ENCODE measurements at regions not wholly inside any gene's neighbourhood (a gene's known extent, or its start where the extent isn't known, plus 50 kb on each side); places are given as distances from the start of the nearest gene placed in this dataset.

DNA sequence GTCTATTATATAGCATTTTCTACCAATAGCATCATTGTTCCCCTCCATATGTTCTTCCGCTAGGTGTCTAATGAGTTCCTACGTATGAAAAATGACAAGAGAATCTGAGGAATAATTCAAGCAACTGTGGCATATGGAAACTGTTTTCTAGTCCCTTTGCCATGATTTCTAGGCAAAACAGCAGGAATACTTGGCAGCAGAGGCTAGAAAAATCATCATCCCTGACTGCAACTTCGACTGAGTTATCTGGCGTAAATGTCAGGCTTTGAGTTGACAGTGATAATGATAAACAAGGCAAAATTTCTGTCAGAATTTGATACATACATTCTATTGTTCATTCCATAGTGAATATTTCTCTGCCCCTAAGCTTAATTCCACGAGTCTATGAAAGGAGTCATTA, 572.8 kb upstream of the USP15 start:
- no peak for DNase-seq

DNA sequence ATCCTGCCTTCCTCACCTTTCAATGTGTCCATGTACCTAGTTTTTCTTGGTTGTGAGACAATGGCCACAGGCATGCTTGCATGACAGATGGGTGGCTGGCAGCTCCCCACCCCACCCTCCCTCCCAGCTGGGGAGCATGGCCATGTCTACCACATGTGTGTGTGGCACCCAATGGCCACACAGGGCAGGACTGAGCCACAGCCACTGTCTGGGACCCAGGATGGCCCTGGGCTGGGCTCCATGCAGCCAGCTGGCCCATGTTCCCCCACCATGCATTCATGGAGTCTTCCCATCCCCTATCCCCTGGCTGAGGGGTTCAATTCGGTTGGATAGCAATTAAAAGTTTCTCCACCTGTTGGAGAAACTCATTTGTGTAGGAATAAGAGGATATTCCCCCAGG, 566.0 kb upstream of the USP15 start:
- no peak for DNase-seq

DNA sequence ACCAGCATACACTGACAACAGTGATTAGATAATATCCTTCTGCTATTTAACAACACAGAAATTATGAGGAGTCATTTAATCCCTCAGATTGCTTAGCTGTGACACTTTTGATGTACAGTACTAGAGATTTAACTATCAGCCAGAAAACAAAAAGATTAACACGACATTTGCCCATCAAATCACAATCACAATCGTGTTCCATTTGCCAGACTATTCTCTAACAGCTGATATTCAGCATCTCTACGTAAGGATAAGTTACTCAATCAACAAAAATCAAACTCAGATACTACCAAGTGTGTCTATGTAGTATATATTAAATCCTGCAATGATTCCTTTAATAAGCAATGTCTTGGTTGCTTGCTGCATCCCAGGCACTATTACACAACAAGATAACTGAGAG, 558.7 kb upstream of the USP15 start:
- DNase-seq = no peak

DNA sequence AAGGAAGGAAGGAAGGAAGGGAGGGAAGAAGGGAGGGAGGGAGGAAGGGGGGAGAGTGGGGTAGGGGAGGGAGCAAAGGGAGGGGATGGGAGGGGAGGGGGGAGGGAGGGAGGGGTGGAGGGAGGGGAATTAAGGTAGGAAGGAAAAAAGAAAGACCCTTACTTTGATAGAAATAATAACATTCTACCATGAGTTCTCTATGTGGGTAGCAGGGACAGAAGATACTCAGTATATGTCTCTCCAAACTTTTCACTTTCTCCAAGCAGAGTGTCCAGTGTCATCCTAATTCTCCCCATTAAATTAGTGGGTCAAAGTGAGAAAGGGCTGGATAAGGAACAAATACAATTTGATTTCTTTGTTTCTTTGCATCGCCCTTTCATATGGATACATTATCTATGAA, 553.4 kb upstream of the USP15 start:
- no peak for DNase-seq

DNA sequence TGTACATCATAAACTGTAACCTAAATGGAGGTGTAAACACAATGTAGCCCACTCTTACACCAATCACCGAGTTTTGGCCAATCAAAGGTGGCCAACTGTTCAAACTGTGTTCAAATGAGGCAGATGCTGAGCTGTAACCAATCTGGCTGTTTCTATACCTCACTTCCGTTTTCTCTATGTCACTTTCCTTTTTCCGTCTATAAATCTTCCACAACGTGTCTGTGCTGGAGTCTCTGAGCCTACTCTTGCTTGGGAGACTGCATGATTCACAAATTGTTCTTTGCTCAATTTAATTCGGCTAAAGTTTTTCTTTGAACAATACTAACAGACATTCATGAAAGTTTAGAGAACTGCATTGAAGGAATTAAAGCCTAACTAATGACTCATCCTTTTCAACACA, 547.1 kb upstream of the USP15 start:
- no peak for DNase-seq

GRCh38 chr12:61717986-61718385, 542.2 kb upstream of the USP15 start:
- no peak for DNase-seq

DNA sequence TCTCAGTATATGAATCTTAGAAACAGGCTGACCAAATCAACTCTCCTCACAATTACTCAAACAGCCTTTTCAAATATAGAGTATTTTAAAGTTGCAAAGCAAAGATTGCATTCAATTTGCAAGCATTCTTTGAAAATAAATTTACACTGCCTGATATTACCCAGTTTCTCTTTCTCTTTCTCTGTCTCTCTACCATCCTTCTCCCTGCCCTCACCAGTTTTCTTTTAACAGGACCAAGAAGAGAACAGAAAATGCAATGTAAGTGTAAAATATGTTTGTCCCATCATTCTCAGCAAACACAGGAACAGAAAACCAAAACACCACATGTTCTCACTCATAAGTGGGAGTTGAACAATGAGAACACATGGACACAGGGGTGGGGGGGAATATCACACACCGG, 520.3 kb upstream of the USP15 start:
- DNase-seq = no peak

GRCh38 chr12:61750604-61751003, 509.6 kb upstream of the USP15 start:
- no peak for DNase-seq

GRCh38 chr12:61754214-61754613, 506.0 kb upstream of the USP15 start:
- no peak for DNase-seq

DNA sequence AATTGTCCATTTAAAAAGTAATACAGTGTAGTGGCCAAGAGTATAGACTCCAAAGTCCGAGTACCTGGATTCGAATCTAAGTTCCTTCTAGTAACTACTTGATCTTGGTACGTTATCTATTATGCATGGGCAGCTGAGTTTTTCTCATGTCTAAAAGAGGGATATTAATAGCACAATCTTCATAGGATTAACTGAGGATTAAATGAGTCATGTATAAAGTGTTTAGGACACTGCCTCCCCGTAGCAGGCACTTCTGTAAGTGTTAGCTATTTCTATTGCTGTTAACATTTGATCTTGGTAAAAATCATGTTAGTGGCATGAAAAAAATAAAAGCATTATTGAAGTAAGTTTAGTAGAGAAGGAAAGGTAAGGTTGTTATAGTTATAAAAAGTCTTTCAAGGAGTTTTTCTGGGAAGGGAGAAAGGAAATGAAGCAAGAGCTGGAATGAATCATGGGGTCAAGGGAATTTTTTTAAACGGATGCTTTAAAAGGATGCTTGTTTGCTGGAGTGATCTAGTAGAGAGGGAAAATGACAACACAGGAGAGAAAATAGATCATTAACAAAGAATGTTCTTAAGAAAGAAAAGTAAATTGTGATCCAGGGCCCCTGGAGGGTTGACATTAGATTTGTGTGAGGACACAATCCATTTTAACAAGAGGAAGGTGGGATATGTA, 502.2 kb upstream of the USP15 start:
- no peak for DNase-seq

DNA sequence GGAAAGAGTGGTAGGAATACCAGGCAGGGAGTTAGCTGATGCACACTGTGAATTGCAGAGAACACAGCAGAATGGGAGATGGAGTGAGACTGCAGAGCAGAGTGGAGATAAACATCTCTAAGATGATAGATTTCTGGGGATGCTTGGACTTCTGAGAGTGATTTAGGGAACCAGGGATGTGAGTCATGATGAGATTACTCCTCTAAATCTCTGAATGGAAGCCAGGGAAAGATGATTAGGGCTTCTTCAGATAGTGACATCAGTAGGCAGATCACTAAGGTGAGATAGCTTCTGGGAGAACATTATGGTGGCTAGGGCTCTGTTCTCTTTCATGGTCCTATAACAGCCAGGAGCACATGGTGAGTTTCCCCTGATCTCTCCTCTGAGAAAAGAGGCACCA, 501.5 kb upstream of the USP15 start:
- no peak for DNase-seq

GRCh38 chr12:61765926-61766325, 494.3 kb upstream of the USP15 start:
- no peak for DNase-seq

GRCh38 chr12:61780435-61780834, 479.8 kb upstream of the USP15 start:
- DNase-seq = no peak

GRCh38 chr12:61781021-61781581, 479.1 kb upstream of the USP15 start:
- no peak for DNase-seq

DNA sequence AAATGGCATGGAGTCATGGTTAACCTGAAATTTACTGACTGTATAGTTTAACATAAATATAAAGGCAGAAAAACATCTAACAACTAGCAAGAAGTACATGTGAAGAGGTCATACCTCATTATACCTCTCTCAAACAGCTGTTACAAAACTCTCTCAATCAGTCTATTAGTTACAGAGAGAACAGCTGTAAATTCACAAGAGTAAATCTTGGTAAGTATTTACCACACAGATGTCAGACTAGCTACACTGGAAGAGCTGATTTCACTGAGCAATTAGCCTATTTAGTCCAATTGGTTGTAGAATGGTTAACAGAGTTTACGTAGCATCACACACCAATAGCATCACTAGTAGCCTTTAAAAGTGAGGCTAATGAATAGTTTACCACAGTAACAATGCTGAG, 463.4 kb upstream of the USP15 start:
- DNase-seq = no peak

- no peak for DNase-seq
These were observed 462.9 kb upstream of the USP15 start for GRCh38 chr12:61797266-61797665.

GRCh38 chr12:61798778-61799177, 461.4 kb upstream of the USP15 start:
- DNase-seq = no peak

- DNase-seq = no peak
These were observed 455.9 kb upstream of the USP15 start for GRCh38 chr12:61804301-61804700.

DNA sequence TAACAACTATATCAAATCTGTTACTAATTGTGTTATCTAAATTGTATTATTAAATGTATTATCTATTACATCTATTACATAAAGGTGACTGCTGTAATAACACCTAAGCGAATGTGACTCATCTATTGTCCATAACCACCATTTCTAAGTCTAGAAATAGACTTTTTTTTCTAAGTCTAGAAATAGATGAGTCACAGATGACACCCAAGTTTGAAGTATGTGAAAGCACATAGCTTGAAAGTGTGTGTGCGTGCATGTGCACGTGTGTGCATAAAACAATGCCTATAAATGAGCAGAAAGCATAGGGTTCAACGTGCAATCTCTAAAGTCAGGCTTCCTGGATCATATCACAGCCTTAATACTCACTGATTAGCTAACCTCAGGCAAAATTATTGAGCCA, 451.3 kb upstream of the USP15 start:
- DNase-seq = no peak

GRCh38 chr12:61810486-61810885, 449.7 kb upstream of the USP15 start:
- no peak for DNase-seq

DNA sequence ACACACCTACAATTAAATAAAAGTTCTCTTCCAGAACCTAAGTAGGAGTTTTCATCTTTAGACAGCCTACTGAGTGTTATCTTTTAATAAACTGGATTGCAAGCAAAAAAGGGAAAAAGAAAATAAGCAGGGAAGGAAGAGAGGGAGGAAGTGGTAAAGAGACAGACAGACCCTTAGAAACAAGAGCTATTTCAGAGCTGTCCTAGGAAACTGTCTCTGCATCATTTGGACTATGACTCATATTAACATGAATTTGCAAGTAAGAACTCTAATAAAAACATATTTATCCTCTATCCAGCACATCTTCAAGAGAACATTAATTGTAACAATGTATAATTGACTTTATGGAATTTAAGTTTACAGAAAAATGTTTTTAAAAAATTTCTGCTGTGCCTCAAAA, 438.8 kb upstream of the USP15 start:
- DNase-seq = no peak

DNA sequence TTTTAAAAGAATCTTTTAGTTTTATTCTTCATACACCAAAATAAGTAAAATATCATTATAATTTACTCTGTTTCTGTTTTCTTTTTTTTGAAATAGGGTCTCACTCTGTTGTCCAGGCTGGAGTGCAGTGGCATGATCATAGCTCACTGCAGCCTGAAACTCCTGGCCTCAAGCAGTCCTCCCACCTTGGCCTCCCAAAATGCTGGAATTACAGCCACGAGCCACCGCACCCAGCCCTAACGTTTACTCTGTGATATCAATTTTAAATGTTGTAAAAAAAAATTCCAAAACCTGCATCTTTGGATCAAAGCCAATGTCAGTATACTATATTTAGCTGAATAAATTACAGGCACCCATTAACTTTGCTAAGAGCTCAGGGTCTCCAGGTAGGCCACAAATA, 437.1 kb upstream of the USP15 start:
- no peak for DNase-seq

DNA sequence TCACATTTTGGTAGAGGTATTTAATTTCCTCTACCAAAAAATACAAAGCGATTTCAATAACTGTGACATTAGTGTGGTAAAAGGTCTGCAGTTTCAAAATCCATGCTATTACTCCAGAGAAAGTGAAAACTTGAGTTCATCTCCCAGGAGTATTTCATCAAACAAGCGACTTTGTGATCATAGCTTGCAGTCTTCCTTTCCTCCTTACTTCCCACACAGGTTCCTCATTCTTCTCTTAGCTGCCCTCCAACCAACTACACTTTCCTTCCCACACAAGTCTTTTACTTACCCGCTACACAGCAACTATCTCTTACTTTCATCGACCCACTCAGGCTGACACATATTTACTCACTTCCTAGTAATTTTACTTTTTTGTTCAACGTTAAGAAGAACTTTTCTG, 413.4 kb upstream of the USP15 start:
- no peak for DNase-seq

DNA sequence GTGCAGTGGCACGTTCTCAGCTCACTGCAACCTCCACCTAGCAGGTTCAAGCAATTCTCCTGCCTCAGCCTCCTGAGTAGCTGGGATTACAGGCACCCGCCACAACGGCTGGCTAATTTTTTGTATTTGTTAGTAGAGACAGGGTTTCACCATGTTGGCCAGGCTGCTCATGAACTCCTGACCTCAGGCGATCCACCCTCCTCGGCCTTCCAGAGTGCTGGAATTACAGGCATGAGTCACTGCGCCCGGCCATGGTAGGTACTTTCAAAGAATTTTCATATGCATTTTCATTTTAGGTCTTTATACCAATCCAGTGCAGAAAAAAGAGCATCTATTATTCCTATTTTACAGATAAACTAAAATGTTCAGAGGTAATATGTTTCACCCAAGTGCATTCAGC, 411.3 kb upstream of the USP15 start:
- DNase-seq = no peak

GRCh38 chr12:61853945-61854344, 406.3 kb upstream of the USP15 start:
- DNase-seq = no peak
